Psoas muscle (tissue), 7 donors: ENCODE measurements at regions not wholly inside any gene's neighbourhood (a gene's known extent, or its start where the extent isn't known, plus 50 kb on each side); places are given as distances from the start of the nearest gene placed in this dataset.

Experiments
- ATAC-seq, 4 donors: fragments of 200-7000 bp; cut with Tn5 transposase; one replicate each; pipeline ENCODE4 v1.9.1; 2020; ENCODE audit warnings: moderate library complexity in 3 of 4, mild to moderate bottlenecking in 2 of 4
- DNase-seq, 2 donors: peaks; one replicate each; pipeline ENCODE4 v3.0.0-alpha.2; 2020
- H3K27ac ChIP-seq: fragments of 200-600 bp; one replicate; pipeline ENCODE4 v1.8.0; 2022
- H3K27me3 ChIP-seq, 3 donors: fragments of 200-600 bp in 1 of 3; one replicate each; pipeline versions ENCODE4 v1.6.1 to v1.8.0; 2013 to 2022; ENCODE audit warnings: low read length in 2 of 3, mild to moderate bottlenecking in 2 of 3, moderate library complexity in 1 of 3; ENCODE audit not compliant: insufficient read depth in 3 of 3
- H3K36me3 ChIP-seq, 2 donors: fragments of 200-600 bp in 1 of 2; one replicate each; pipeline versions ENCODE4 v1.6.1 to v1.8.0; 2013 to 2022; ENCODE audit warnings: low read depth in 1 of 2, mild to moderate bottlenecking in 1 of 2, moderate library complexity in 1 of 2; ENCODE audit not compliant: insufficient read depth in 1 of 2
- H3K4me1 ChIP-seq: fragments of 200-600 bp; one replicate; pipeline ENCODE4 v1.8.0; 2022
- H3K4me3 ChIP-seq: fragments of 200-600 bp; one replicate; pipeline ENCODE4 v1.8.0; 2022; ENCODE audit warnings: mild to moderate bottlenecking
- H3K9me3 ChIP-seq: fragments of 200-600 bp; one replicate; pipeline ENCODE4 v1.8.0; 2022
- CTCF ChIP-seq: fragments of 200-600 bp; IDR thresholded peaks from one replicate; pipeline ENCODE4 v1.8.0; 2022; ENCODE audit warnings: antibody characterized with exemption
- WGBS, 3 donors: extraction: QIAGEN DNeasy Blood & Tissue Kit; methylation state at CpG; one replicate each; pipeline versions ENCODE4 v1.1.6 to v1.1.7; 2013; 5-methylcytosine and 5-hydroxymethylcytosine counted together
- intact Hi-C, 2 donors: fragments of 100-400 bp; cut with DNase I; formaldehyde crosslinking; loops; one replicate each; pipeline versions ENCODE4 v1.11.0 to v1.14.2; 2022
- donor health status: healthy with polysubstance abuse.
- donor health status: DM: no; HTN: no; CAD: no; lungs with moderate emphysema.
- donor health status: Bipolar disorder and iron deficiency.
- donor health status: healthy.
- donor health status: DM: yes; HTN: yes; CAD: no.
- donor health status: DM: no; HTN: no; CAD: no.
- donor health status: DM: yes; HTN: yes; CAD: no.

GRCh38 chr17:77736199-77736585 lies 222.3 kb upstream of the TNRC6C start:
- Histone ChIP-seq H3K9me3 (peaks cover 6% of the 10 kb centered on the region), H3K27ac (peak overlapping the region; percentile 23), H3K4me1 (peaks cover 16% of the 10 kb centered on the region), H3K4me3 (no peak overlapping the region), H3K36me3 (no peaks in the 10 kb centered on the region), H3K27me3 (peaks cover 0 to 30% (median 10%) of the 10 kb centered on the region in 3 donors)
- WGBS, 3 donors, result 26 to 39% (median 28%) methylated on average over 17 of the region's 17 CpGs
- DNase-seq, result no peak
- intact Hi-C loops, result no loop called here
- TF ChIP-seq CTCF, result no peak
- peak in 1 of 4 donors; percentile 15 for ATAC-seq

- WGBS, 3 donors, result 31 to 48% (median 48%) methylated on average over 6 of the region's 6 CpGs
- no peak for TF ChIP-seq CTCF
- Histone ChIP-seq H3K4me1 (peaks cover 16% of the 10 kb centered on the region), H3K27ac (no peak overlapping the region), H3K4me3 (no peak overlapping the region), H3K36me3 (no peaks in the 10 kb centered on the region), H3K9me3 (peaks cover 6% of the 10 kb centered on the region), H3K27me3 (peaks cover 0 to 33% (median 10%) of the 10 kb centered on the region in 3 donors)
- no peak for ATAC-seq
- intact Hi-C loops, result no loop called here
- no peak for DNase-seq
Measured at GRCh38 chr17:77736721-77737120, 221.8 kb upstream of the TNRC6C start.

- 87 to 92% (median 88%) methylated on average over 21 of the region's 21 CpGs for WGBS, 3 donors
- H3K4me1 ChIP-seq, result peaks cover 16% of the 10 kb centered on the region
- DNase-seq (no peak), ATAC-seq (no peak)
- peaks cover 5% of the 10 kb centered on the region for H3K9me3 ChIP-seq
- no peak overlapping the region for H3K4me3 ChIP-seq
- TF ChIP-seq CTCF, result no peak
- intact Hi-C loops, result no loop called here
- peaks cover 0 to 33% (median 10%) of the 10 kb centered on the region in 3 donors for H3K27me3 ChIP-seq
- H3K36me3 ChIP-seq, result no peaks in the 10 kb centered on the region
- peak overlapping the region; percentile 59 for H3K27ac ChIP-seq
Measured at GRCh38 chr17:77737442-77738265, 220.8 kb upstream of the TNRC6C start.

- peak; percentile 21 to 59 (median 34) for ATAC-seq
- intact Hi-C loops, result no loop called here
- no peak for DNase-seq
- peaks cover 0 to 36% (median 7%) of the 10 kb centered on the region in 3 donors for H3K27me3 ChIP-seq
- peak overlapping the region; percentile 59 for H3K27ac ChIP-seq
- no peaks in the 10 kb centered on the region for H3K9me3 ChIP-seq
- H3K4me1 ChIP-seq, result peaks cover 16% of the 10 kb centered on the region
- H3K36me3 ChIP-seq, result no peaks in the 10 kb centered on the region
- H3K4me3 ChIP-seq, result no peak overlapping the region
- 11 to 27% (median 26%) methylated on average over 8 of the region's 8 CpGs for WGBS, 3 donors
- no peak for TF ChIP-seq CTCF
Measured at GRCh38 chr17:77738751-77739531, 219.6 kb upstream of the TNRC6C start.
